Hematopoietic multipotent progenitor cell treated with erythropoietin and hydrocortisone succinate and interleukin-3 and kit ligand, for 8 days (in vitro differentiated cells): ENCODE measurements at regions not wholly inside any gene's neighbourhood (a gene's known extent, or its start where the extent isn't known, plus 50 kb on each side); places are given as distances from the start of the nearest gene placed in this dataset.

Source experiments
- DNase-seq: peaks from one replicate; pipeline ENCODE4 v3.0.0-alpha.2; 2015

GRCh38 chr2:37870829-37871228 is 54.3 kb upstream of the RMDN2 start:
- DNase-seq, result no peak

- no peak for DNase-seq
These were observed 53.5 kb upstream of the RMDN2 start for GRCh38 chr2:37871456-37872191.

GRCh38 chr2:37872192-37872750 is 52.8 kb upstream of the RMDN2 start:
- DNase-seq, result no peak

GRCh38 chr2:37873229-37873628 is 51.9 kb upstream of the RMDN2 start:
- DNase-seq, result no peak

- no peak for DNase-seq
These were observed 51.2 kb upstream of the RMDN2 start for GRCh38 chr2:37873749-37874330.

- DNase-seq, result no peak
These were observed 50.6 kb upstream of the RMDN2 start for GRCh38 chr2:37874470-37874869.
